HG02885 (cell line): ENCODE measurements at regions not wholly inside any gene's neighbourhood (a gene's known extent, or its start where the extent isn't known, plus 50 kb on each side); places are given as distances from the start of the nearest gene placed in this dataset.
"Not testable (repeated sequence)": the region's sequence is repeated elsewhere in the genome, so short reads cannot be mapped to it uniquely, and the experiment has no call there.

Experiments
- ATAC-seq: cut with Tn5 transposase; IDR thresholded peaks from one replicate; pipeline ENCODE4 v1.9.1; 2021; ENCODE audit warnings: mild to moderate bottlenecking; ENCODE audit not compliant: unreplicated experiment, poor library complexity

- no peak for ATAC-seq
Measured at GRCh38 chr7:124643311-124643811, 122.2 kb downstream of the GPR37 start.

- peak; percentile 55 for ATAC-seq
Measured at GRCh38 chr7:124635416-124635815, 130.2 kb downstream of the GPR37 start.

DNA sequence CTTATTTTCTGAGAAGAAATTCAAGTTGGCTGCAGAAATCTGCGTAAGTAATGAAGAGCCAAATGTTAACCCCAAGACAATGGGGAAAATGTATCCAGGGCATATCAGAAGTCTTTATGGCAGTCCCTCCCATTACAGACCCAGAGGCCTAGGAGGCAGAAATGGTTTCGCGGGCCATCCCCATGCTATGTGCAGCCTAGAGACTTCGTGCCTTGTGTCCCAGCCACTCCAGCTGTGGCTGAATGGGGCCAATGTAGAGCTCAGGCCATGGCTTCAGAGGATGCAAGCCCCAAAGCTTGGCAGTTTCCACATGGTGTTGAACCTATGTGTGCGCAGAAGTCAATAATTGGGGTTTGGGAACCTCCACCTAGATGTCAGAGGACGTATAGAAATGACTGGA lies 131.9 kb downstream of the GPR37 start:
- ATAC-seq: no peak

- no peak for ATAC-seq
Measured at GRCh38 chr7:124630395-124630794, 135.2 kb downstream of the GPR37 start.

DNA sequence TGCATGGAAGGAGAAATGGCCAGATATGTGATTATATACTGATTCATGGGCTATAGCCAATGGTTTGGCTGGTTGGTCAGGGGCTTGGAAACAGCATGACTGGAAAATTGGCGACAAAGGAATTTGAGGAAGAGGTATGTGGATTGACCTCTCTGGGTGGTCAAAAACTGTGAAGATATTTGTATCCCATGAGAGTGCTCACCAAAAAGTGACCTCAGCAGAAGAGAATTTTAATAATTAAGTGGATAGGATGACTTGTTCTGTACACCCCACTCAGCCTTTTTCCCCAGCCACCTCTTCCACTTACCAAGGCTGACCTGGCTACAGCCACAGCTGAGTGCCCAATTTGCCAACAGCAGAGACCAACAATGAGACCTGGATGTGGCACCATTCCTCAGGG lies 146.7 kb downstream of the GPR37 start:
- no peak for ATAC-seq

- ATAC-seq: not testable (repeated sequence)
Measured at GRCh38 chr7:124618051-124618450, 147.5 kb downstream of the GPR37 start.

DNA sequence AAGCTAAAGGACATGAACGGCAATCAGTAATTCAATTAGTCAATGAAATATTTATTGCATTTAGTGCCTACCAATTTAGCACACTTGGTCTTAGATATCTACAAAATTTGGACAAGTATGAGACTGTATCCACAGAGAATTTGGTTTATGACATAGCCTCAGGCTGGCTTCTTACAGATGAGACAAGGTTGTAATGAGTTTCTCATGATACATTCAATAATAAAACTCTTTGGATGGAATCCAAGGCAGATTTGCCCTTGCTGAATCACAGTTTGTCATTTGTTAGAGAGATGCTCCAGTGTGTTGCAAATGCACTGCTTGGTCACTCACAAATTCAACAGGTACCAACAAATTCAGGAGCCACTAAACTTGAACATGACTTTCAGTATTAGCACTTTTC lies 162.5 kb downstream of the GPR37 start:
- no peak for ATAC-seq

DNA sequence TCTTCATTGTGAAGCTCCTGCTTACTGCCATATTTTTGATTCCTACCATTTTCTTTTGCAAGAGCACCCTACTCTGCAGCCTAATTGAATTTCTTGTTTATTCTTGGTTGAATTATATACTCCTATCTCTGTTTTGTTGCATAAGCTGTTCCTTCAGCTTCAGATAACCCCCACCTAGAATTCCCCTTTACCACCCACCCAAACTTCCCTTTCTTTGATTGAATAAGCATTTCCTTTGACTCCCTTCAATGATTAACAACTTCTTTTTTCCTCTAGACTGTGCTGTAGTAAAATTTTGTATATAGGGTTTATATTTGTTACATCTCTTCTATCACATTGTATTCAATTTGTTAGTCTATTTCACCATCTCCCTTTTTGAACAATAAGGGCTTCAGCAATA lies 168.1 kb downstream of the GPR37 start:
- no peak for ATAC-seq

GRCh38 chr7:124596881-124597280 lies 168.7 kb downstream of the GPR37 start:
- ATAC-seq: no peak

DNA sequence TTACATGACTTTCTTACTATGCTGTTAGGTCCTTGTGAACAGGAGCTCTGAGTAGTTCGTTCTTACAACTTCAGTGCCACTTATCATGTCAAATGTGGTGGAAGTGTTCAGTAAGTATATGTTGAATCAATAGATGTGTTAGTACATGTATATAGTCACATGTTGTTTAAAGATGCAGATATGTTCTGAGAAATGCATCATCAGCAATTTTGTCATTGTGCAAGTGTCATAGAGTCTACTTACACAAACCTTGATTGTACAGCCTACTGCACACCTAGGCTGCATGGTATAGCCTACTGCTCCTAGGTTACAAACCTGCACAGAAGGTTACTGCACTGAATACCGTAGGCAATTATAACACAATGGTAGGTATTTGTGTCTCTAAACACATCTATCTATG lies 174.8 kb downstream of the GPR37 start:
- no peak for ATAC-seq

GRCh38 chr7:124577256-124577655 lies 188.3 kb downstream of the GPR37 start:
- ATAC-seq: no peak

- ATAC-seq: no peak
Measured at GRCh38 chr7:124575176-124575575, 190.4 kb downstream of the GPR37 start.

GRCh38 chr7:124570558-124570957 lies 195.0 kb downstream of the GPR37 start:
- no peak for ATAC-seq

- ATAC-seq: no peak
Measured at GRCh38 chr7:124566583-124566982, 199.0 kb downstream of the GPR37 start.

GRCh38 chr7:124557587-124557986 lies 208.0 kb downstream of the GPR37 start:
- ATAC-seq: no peak

DNA sequence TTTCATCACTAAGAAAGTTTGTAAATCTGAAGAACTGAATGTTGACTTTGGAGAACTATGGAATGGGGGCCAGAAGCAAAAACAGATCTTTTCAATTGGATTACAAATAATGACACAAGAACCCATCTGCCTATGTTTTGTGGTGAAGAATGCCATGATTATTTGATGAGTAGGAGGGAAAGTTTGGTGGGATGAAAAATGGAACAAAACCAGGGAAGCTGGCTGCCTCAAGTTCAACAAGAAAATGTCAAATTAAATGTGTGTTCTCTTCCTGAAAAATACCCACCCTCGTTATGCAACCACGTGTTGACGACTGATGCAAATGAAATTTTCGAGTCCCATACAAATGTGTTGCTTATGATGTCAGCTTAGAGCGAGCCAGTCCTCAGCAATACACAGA lies 208.5 kb downstream of the GPR37 start:
- ATAC-seq: no peak

- no peak for ATAC-seq
Measured at GRCh38 chr7:124553502-124553901, 212.1 kb downstream of the GPR37 start.

- no peak for ATAC-seq
Measured at GRCh38 chr7:124552217-124552616, 213.4 kb downstream of the GPR37 start.

DNA sequence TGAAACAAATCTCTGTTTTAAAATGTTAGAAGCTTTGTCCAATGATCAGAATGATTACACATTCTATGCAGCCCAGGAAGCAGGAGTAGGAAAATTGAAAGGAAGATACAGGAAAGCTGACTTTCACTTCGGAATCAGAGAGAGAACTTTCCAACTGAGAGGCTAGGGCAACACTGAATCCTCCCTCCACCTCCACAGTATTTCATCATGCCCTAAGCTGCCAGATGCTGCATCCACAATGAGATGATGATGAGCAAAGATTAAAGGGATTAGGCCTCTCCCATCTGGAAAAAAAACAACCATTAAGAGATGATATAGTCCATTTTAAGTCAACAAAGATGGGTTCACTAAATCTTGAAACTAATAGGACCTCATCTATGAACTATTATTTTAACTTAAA lies 215.6 kb downstream of the GPR37 start:
- no peak for ATAC-seq

DNA sequence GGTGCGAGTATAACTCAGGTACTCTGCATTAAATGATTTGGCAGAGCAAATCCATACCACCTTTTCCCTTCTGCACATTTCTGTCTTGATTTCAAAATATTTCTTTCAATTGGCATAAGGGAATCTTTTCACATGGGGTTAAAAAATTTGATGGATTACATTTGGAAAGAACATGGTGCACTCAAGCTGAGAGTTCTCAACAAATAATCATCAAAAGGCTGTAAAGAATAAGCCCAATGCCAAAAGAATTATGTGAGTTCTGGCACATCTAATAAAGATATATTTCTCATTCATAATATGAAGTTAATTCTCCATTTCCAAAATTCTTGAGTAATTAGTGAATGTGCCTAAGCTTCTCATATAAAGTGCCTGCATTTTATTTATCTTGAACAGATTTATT lies 223.1 kb downstream of the GPR37 start:
- ATAC-seq: no peak

DNA sequence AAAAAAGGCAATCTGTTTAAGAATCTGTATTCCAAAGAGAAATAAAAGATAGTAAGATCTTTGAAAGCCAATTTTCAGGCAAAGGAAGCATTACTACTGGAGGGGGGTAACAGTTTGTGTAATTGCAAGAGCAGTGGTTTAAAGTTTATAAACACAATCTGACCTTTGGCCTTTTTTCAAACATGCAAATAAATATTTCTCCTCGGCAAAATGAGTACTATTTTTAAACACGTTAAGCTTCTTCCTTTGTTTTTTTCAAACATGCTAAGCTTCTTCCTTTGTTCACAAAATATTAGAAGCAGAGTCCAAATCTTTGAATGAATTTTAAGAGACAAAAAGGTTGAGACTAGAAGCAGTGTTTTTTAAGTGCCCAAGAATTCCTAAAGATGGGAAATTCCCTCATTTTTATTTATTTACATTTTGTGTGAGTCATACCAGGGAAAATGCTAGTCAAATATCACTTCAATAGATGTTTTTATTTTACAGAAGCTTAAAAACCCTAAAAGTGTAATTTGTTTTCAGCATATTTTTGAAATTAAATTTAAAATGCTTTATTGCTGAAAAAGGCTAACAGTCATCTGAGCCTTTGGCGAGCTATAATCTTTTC lies 229.3 kb downstream of the GPR37 start:
- ATAC-seq: no peak

DNA sequence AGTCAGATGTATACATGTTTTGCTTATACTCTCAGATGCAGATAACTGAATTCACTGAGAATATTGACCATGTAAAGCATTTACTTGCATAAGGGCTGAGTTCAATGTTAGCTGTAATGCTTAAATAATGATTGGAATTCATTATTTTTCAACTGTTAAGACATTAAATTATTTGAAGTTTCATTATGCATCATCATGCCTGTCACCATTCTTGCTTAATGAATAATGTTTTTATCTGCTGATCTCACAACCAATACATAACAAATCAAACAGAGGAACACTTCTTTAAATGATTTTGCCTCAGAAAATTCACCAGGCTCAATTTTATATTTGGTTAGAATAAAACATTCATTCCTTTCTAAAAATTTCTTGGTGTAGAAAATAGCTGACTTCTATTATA lies 233.4 kb downstream of the GPR37 start:
- ATAC-seq: no peak

- ATAC-seq: no peak
Measured at GRCh38 chr7:124516911-124517310, 248.7 kb downstream of the GPR37 start.
